A549 (cell line): ENCODE measurements at regions not wholly inside any gene's neighbourhood (a gene's known extent, or its start where the extent isn't known, plus 50 kb on each side); places are given as distances from the start of the nearest gene placed in this dataset.

Experiments
- ATAC-seq, 2 experiments: fragments of 200-7000 bp in 1 of 2; fragments of >200 bp in 1 of 2; cut with Nextera tagmentation in 1 of 2; cut with Tn5 transposase in 1 of 2; 3 replicates each; pipeline versions ENCODE4 v1.8.0 to v1.9.1; 2018 to 2020; ENCODE audit warnings: mild to moderate bottlenecking in 1 of 2, moderate library complexity in 1 of 2
- CTCF ChIA-PET: fragments of 300-600 bp; sonication (Branson Sonifier 250); formaldehyde crosslinking; extraction: SDS; loops from one replicate; lab custom pipeline; 2021; ENCODE audit warnings: antibody characterized with exemption, inconsistent platforms; lab: Yijun Ruan, JAX
- POLR2A ChIA-PET: fragments of 350-600 bp; formaldehyde crosslinking; extraction: SDS; loops from one replicate; lab custom pipeline; 2021; ENCODE audit warnings: antibody characterized with exemption, inconsistent platforms; lab: Yijun Ruan, JAX
- DNase-seq, 2 experiments: peaks; one replicate each; pipeline versions ENCODE4 v3.0.0 to v3.0.0-alpha.2; 2011 to 2016; ENCODE audit warnings: low read depth in 1 of 2, low spot score in 1 of 2
- FAIRE-seq: peaks from 2 replicates; lab custom pipeline; 2011; peaks lifted over from hg19 to GRCh38; lab: Jason Lieb, UNC
- H3K27ac ChIP-seq, 2 experiments: fragments of >200 bp; sonication (Bioruptor Twin); formaldehyde crosslinking; 3 replicates each; pipeline ENCODE4 v1.5.1; 2016 to 2017
- H3K4me1 ChIP-seq: fragments of >200 bp; sonication (Bioruptor Twin); formaldehyde crosslinking; 3 replicates; pipeline ENCODE4 v1.6.1; 2016
- H3K4me2 ChIP-seq: fragments of >200 bp; sonication (Bioruptor Twin); formaldehyde crosslinking; 3 replicates; pipeline ENCODE4 v1.6.1; 2016
- H3K4me3 ChIP-seq: fragments of >200 bp; sonication (Bioruptor Twin); formaldehyde crosslinking; 3 replicates; pipeline ENCODE4 v1.5.1; 2016
- H3K9me3 ChIP-seq: fragments of >200 bp; sonication (Bioruptor Twin); formaldehyde crosslinking; 3 replicates; pipeline ENCODE4 v1.6.1; 2016
- BCL3 ChIP-seq: fragments of >200 bp; sonication (Bioruptor Twin); formaldehyde crosslinking; IDR thresholded peaks from 3 replicates; pipeline ENCODE4 v1.6.1; 2016
- BHLHE40 ChIP-seq: IDR thresholded peaks from 2 replicates; pipeline ENCODE4 v1.6.1; 2012; ENCODE audit warnings: low read depth, low read length, inconsistent platforms
- CTCF ChIP-seq: fragments of >200 bp; sonication (Bioruptor Twin); formaldehyde crosslinking; IDR thresholded peaks from 3 replicates; pipeline ENCODE4 v1.5.1; 2016
- EHF ChIP-seq: fragments of 250-450 bp; sonication (Bioruptor Pico); IDR thresholded peaks from 2 replicates; pipeline ENCODE4 v1.5.0; 2020; ENCODE audit warnings: mild to moderate bottlenecking
- FOSB ChIP-seq: fragments of 250-450 bp; sonication (Bioruptor Pico); IDR thresholded peaks from 2 replicates; pipeline ENCODE4 v1.5.0; 2020; ENCODE audit warnings: mild to moderate bottlenecking, moderate library complexity
- FOXS1 ChIP-seq: fragments of 250-450 bp; sonication (Bioruptor Pico); IDR thresholded peaks from 2 replicates; pipeline ENCODE4 v1.5.0; 2020; ENCODE audit warnings: mild to moderate bottlenecking, moderate library complexity
- HES2 ChIP-seq: fragments of >200 bp; sonication (Bioruptor Twin); formaldehyde crosslinking; IDR thresholded peaks from 2 replicates; pipeline ENCODE4 v1.6.1; 2016
- HEYL ChIP-seq: fragments of 250-450 bp; sonication (Bioruptor Pico); IDR thresholded peaks from 2 replicates; pipeline ENCODE4 v1.8.0; 2021; ENCODE audit warnings: mild to moderate bottlenecking, moderate library complexity
- HMGXB4 ChIP-seq: fragments of 250-450 bp; sonication (Bioruptor Pico); IDR thresholded peaks from 2 replicates; pipeline ENCODE4 v1.5.0; 2021; ENCODE audit warnings: mild to moderate bottlenecking, moderate library complexity, borderline replicate concordance
- HOXB13 ChIP-seq: fragments of 250-450 bp; sonication (Bioruptor Pico); IDR thresholded peaks from 2 replicates; pipeline ENCODE4 v1.5.0; 2020; ENCODE audit warnings: low read depth, mild to moderate bottlenecking, moderate library complexity
- HOXB5 ChIP-seq: fragments of 250-450 bp; sonication (Bioruptor Pico); IDR thresholded peaks from 2 replicates; pipeline ENCODE4 v1.5.0; 2020; ENCODE audit warnings: mild to moderate bottlenecking, moderate library complexity
- JUN ChIP-seq, 2 experiments: fragments of >200 bp; sonication (Bioruptor Twin); formaldehyde crosslinking; IDR thresholded peaks; 2 replicates in 1 of 2; 3 replicates in 1 of 2; pipeline ENCODE4 v1.6.1; 2016 to 2017
- KDM1A ChIP-seq: fragments of 200-600 bp; sonication (generic); IDR thresholded peaks from 2 replicates; pipeline ENCODE4 v1.6.1; 2016; ENCODE audit warnings: low read depth, mild to moderate bottlenecking
- MYC ChIP-seq: IDR thresholded peaks from 2 replicates; pipeline ENCODE4 v1.6.1; 2012; ENCODE audit warnings: mild to moderate bottlenecking, inconsistent platforms, low read length, improper control_type of control experiment, borderline replicate concordance
- NFE2L2 ChIP-seq: fragments of 150-350 bp; conservative IDR thresholded peaks from 2 replicates; pipeline ENCODE4 v1.6.1; 2014; ENCODE audit warnings: low read length
- POLR2AphosphoS2 ChIP-seq: conservative IDR thresholded peaks from 2 replicates; pipeline ENCODE4 v1.6.1; 2012; ENCODE audit warnings: low read length, improper control_type of control experiment, inconsistent platforms
- RAD21 ChIP-seq, 2 experiments: fragments of >200 bp in 1 of 2; sonication (Bioruptor Twin) in 1 of 2; formaldehyde crosslinking in 1 of 2; IDR thresholded peaks in 1 of 2; conservative IDR thresholded peaks in 1 of 2; 2 replicates in 1 of 2; 3 replicates in 1 of 2; pipeline ENCODE4 v1.6.1; 2012 to 2018; ENCODE audit warnings: inconsistent platforms in 1 of 2
- RNF2 ChIP-seq: fragments of 200-600 bp; sonication (generic); IDR thresholded peaks from 2 replicates; pipeline ENCODE4 v1.6.1; 2016; ENCODE audit warnings: low read depth, mild to moderate bottlenecking, antibody characterized with exemption, moderate library complexity, borderline replicate concordance
- ZSCAN20 ChIP-seq: fragments of 250-450 bp; sonication (Bioruptor Pico); IDR thresholded peaks from 2 replicates; pipeline ENCODE4 v1.8.0; 2022; ENCODE audit warnings: mild to moderate bottlenecking, moderate library complexity
- WGBS: methylation state at CpG from one replicate; pipeline ENCODE4 v1.1.6; 2017; ENCODE audit errors: missing lambda C conversion rate; 5-methylcytosine and 5-hydroxymethylcytosine counted together
- TF ChIP-seq, protein P1 (sequence below): fragments of 150-350 bp; IDR thresholded peaks from 2 replicates; pipeline ENCODE4 v1.6.1; 2014; ENCODE audit warnings: low read depth, mild to moderate bottlenecking, low read length
- TF ChIP-seq, protein P2 (sequence below): IDR thresholded peaks from 2 replicates; pipeline ENCODE4 v1.6.1; 2012; ENCODE audit warnings: low read depth, borderline replicate concordance

DNA sequence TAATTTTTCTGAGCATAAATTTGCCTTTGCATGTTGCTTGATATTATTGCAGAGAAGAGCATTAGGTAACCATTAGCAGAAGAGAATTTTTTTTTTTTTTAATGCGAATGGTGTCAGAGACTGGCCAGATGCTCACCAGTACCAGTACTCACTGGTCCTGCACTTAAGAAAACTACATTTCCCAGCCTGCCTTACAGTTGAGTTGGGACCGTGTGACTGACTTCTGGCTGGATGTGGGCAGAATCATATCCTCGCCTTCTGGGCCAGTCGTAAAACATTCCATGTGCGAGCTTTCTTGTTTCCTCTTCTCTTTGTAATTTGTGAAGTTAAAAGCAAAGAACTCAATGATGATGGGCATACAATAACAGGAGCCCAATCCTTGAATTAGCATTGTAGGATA lies 132.4 kb downstream of the LRRC30 start (continued):
- no peak for TF ChIP-seq ZSCAN20 (CRISPR knock-in tag)
- no peak for TF ChIP-seq CTCF
- no peak for TF ChIP-seq MYC

GRCh38 chr18:7366597-7366996 lies 135.7 kb downstream of the LRRC30 start:
- DNase-seq: no peak
- H3K9me3 ChIP-seq: no peaks in the 10 kb centered on the region
- no peak overlapping the region for H3K4me3 ChIP-seq
- H3K27ac ChIP-seq: no peak overlapping the region
- WGBS: 42% methylated on average over 6 of the region's 7 CpGs
- no peak overlapping the region for H3K4me2 ChIP-seq
- FAIRE-seq: no peak
- ATAC-seq: no peak
- POLR2A ChIA-PET: no interaction called here
- CTCF ChIA-PET: interaction anchor here (0.6 to 1.5 kb wide), 4 partner anchors 8 to 303 kb away, joined by 3 read pairs; no protein-coding TSS in a partner anchor
- TF ChIP-seq POLR2AphosphoS2 (no peak), BHLHE40 (no peak), CTCF (no peak), FOXS1 (CRISPR knock-in tag) (no peak), KDM1A (no peak), HOXB13 (no peak), HES2 (no peak), BCL3 (no peak), RAD21 (conservative IDR thresholded peaks at IDR 0.05 in 1 of 2, IDR thresholded peaks at IDR 0.05 in 1 of 2) (no peak), NFE2L2 (no peak), EHF (CRISPR knock-in tag) (no peak), ZSCAN20 (CRISPR knock-in tag) (no peak), HMGXB4 (no peak), RNF2 (no peak), HEYL (CRISPR knock-in tag) (no peak), HOXB5 (CRISPR knock-in tag) (no peak), FOSB (CRISPR knock-in tag) (no peak), JUN (IDR thresholded peaks at IDR 0.05) (no peak)
- TF ChIP-seq, protein P1, sequence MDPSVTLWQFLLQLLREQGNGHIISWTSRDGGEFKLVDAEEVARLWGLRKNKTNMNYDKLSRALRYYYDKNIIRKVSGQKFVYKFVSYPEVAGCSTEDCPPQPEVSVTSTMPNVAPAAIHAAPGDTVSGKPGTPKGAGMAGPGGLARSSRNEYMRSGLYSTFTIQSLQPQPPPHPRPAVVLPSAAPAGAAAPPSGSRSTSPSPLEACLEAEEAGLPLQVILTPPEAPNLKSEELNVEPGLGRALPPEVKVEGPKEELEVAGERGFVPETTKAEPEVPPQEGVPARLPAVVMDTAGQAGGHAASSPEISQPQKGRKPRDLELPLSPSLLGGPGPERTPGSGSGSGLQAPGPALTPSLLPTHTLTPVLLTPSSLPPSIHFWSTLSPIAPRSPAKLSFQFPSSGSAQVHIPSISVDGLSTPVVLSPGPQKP: no peak
- TF ChIP-seq, protein P2, sequence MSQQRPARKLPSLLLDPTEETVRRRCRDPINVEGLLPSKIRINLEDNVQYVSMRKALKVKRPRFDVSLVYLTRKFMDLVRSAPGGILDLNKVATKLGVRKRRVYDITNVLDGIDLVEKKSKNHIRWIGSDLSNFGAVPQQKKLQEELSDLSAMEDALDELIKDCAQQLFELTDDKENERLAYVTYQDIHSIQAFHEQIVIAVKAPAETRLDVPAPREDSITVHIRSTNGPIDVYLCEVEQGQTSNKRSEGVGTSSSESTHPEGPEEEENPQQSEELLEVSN: no peak
- no peaks in the 10 kb centered on the region for H3K4me1 ChIP-seq
